ENCODE measurements at regions not wholly inside any gene's neighbourhood (a gene's known extent, or its start where the extent isn't known, plus 50 kb on each side); places are given as distances from the start of the nearest gene placed in this dataset.
"Not testable (repeated sequence)": the region's sequence is repeated elsewhere in the genome, so short reads cannot be mapped to it uniquely, and the experiment has no call there.

- TF ChIP-seq, protein P1, sequence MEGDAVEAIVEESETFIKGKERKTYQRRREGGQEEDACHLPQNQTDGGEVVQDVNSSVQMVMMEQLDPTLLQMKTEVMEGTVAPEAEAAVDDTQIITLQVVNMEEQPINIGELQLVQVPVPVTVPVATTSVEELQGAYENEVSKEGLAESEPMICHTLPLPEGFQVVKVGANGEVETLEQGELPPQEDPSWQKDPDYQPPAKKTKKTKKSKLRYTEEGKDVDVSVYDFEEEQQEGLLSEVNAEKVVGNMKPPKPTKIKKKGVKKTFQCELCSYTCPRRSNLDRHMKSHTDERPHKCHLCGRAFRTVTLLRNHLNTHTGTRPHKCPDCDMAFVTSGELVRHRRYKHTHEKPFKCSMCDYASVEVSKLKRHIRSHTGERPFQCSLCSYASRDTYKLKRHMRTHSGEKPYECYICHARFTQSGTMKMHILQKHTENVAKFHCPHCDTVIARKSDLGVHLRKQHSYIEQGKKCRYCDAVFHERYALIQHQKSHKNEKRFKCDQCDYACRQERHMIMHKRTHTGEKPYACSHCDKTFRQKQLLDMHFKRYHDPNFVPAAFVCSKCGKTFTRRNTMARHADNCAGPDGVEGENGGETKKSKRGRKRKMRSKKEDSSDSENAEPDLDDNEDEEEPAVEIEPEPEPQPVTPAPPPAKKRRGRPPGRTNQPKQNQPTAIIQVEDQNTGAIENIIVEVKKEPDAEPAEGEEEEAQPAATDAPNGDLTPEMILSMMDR (conservative IDR thresholded peaks at IDR 0.05; ENCODE audit: low read depth, low read length), result no peak
- DNase-seq (ENCODE audit: low read depth), result no peak
- H3K4me3 ChIP-seq (ENCODE audit: low read length), result no peak overlapping the region
These were observed 220.2 kb downstream of the EMX2 start for GRCh38 chr10:117762819-117763172.

DNA sequence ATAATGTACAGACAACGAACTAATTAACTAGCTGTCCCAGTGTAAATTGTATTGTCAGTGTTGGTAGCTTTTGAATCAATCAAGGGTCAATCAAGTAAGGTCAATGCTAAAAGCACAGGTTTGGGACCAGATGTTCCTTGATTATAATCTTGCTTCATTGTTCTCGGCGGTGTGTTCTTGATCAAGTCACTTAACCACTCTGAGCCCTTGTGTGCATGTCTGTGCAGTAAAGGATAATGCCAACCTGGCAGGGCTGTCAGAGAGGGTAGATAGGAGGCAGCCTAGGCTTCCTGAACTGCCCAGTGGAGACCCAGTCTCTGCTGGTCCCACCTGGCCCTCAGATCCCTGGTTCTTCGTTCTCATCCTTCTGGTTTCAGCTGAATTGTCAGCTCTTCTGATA, 221.0 kb downstream of the EMX2 start:
- no peak overlapping the region for H3K4me3 ChIP-seq (ENCODE audit: low read length)
- TF ChIP-seq, protein P1 (conservative IDR thresholded peaks at IDR 0.05; ENCODE audit: low read depth, low read length), result no peak
- no peak for DNase-seq (ENCODE audit: low read depth)

DNA sequence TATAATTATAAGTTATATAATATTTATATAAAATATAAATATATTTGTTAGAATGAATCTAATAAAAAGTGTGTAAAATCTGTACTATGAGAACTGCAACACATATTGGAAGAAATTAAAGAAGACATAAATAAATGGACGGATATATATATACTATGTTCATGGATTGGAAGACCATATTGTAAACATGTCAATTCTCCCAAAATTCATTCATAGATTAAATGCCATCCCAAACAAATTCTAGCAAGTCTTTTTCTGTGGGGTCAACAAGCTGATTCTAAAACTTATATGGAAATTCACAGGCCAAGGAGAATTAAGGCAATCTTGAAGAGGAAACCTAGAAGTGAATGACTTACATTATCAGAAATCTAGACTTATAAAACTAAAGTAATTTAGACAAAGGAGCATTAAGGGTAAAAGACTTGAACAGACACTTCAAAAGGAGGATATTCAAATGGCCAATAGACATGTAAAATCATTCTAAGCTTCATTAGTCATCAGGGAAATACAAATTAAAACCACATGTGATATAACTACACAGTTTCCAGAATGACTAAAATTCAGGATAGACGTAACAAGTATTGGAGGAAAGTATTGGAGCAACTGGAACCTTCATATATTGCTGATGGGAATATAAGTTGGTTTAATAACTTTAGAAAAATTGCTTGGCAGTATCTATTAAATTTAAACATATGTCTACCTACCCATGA, 225.9 kb downstream of the EMX2 start:
- DNase-seq (ENCODE audit: low read depth), result no peak
- TF ChIP-seq, protein P1 (conservative IDR thresholded peaks at IDR 0.05; ENCODE audit: low read depth, low read length), result no peak
- no peak overlapping the region for H3K4me3 ChIP-seq (ENCODE audit: low read length)

DNA sequence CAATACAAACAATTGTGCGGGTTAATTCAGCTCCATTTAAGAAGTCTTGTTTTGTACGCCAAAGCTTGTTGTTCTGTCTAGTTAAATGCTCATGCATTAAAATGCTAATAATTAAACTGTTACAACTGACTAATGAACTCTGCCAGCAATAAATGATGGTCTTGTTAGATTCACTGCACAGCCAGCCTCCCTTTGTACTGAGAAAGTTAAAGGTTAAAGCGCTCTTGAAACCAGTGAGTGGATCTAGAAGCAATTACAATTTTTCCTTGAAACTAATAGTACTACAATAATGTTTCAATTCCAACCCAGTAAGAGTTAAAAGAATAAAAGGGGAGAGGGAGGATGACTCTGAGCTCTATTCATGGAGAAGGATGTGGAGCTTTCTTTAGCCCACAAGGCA, 233.0 kb downstream of the EMX2 start:
- no peak for DNase-seq (ENCODE audit: low read depth)
- no peak overlapping the region for H3K4me3 ChIP-seq (ENCODE audit: low read length)
- TF ChIP-seq, protein P1 (conservative IDR thresholded peaks at IDR 0.05; ENCODE audit: low read depth, low read length), result no peak

DNA sequence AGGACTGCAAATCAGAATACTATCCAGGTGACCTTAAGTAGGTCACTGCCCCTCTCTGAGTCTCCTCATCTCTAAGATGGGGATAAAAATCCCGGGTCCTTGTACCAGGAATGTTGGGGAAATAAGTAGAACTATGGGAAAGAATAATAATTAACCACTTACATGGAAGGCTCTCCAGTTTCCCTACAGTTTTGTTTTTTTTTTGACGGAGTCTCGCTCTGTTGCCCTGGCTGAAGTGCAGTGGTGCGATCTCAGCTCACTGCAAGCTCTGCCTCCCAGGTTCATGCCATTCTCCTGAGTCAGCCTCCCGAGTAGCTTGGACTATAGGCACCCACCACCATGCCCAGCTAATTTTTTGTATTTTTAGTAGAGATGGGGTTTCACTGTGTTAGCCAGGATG, 234.7 kb downstream of the EMX2 start:
- not testable (repeated sequence) for DNase-seq (ENCODE audit: low read depth)

GRCh38 chr10:117778241-117778640, 235.7 kb downstream of the EMX2 start:
- DNase-seq (ENCODE audit: low read depth), result no peak
- TF ChIP-seq, protein P1 (conservative IDR thresholded peaks at IDR 0.05; ENCODE audit: low read depth, low read length), result no peak
- H3K4me3 ChIP-seq (ENCODE audit: low read length), result no peak overlapping the region

More for the DNA sequence above, 234.7 kb downstream of the EMX2 start:
- not testable (repeated sequence) for H3K4me3 ChIP-seq (ENCODE audit: low read length)

GRCh38 chr10:117780411-117780810, 237.9 kb downstream of the EMX2 start:
- no peak overlapping the region for H3K4me3 ChIP-seq (ENCODE audit: low read length)
- TF ChIP-seq, protein P1 (conservative IDR thresholded peaks at IDR 0.05; ENCODE audit: low read depth, low read length), result no peak
- no peak for DNase-seq (ENCODE audit: low read depth)

All from retinal pigment epithelial cell (primary cell).